GM21381 (cell line): ENCODE measurements at regions not wholly inside any gene's neighbourhood (a gene's known extent, or its start where the extent isn't known, plus 50 kb on each side); places are given as distances from the start of the nearest gene placed in this dataset.

Source experiments
- ATAC-seq: cut with Tn5 transposase; IDR thresholded peaks from one replicate; pipeline ENCODE4 v1.9.1; 2021; ENCODE audit warnings: mild to moderate bottlenecking, moderate library complexity; ENCODE audit not compliant: unreplicated experiment

DNA sequence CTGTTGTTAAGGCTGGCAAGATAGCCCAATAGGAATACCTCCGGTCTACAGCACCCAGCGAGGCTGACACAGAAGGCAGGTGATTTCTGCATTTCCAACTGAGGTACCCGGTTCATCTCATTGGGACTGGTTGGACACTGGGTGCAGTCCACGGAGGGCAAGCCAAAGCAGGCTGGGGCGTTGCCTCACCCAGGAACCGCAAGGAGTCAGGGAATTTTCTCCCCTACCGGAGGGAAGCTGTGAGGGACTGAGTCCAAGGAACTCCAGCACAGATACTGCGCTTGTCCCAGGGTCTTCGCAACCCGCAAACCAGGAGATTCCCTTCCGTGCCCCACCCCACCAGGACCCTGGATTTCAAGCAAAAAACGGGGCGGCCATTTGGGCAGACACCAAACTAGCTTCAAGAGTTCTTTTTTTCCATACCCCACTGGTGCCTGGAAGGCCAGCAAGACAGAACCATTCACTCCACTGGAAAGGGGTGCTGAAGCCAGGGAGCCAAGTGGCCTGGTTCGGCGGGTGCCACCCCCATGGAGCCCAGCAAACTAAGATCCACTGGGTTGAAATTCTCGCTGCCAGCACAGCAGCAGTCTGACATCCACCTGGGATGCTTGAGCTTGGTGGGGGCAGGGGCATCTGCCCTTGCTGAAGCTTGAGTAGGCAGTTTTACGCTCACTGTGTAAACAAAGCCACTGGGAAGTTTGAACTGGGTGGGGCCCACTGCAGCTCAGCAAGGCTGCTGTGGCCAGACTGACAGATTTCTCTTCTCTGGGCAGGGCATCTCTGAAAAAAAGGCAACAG lies 647.2 kb downstream of the BNC2 start:
- no peak for ATAC-seq

GRCh38 chr9:16230731-16231130 lies 639.7 kb downstream of the BNC2 start:
- no peak for ATAC-seq

DNA sequence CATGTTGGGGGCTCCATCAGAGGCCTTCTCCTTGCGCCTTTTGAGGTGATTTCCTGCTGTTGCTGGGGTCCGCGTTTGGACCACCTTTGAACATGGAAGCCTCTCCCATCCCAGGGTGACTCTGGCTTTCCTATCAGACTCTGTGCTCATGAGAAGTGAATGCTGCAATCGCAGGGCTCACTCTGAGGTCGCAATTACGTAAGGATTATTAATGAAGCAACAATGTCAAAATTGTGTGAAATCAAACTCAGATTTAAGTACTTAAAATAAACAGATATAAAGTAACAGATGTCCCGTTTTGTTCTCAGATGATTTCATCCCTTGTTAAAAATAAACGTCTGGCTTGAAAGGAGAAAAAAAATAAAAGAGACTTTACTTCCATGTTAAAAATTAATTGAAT lies 634.2 kb downstream of the BNC2 start:
- ATAC-seq, result no peak

DNA sequence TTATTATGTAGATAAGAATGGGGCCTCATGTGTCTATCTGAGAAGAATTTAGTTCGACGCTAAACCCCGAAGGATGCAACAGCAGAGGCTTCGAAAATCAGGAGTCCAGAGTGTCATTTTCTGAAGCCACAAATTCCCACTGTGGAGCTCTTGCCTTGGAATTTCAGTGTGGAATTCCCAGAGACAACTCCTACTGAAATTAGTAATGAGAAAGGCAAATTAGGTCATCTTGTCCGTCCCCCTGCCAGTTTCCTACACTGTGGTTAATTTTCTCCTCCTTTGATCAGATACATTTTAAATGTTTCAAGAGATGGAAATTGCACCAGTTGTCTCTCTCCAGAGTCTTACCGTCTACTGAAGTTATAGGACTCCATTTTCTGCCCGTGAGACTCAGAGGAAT lies 633.6 kb downstream of the BNC2 start:
- no peak for ATAC-seq

- ATAC-seq, result no peak
These were observed 631.8 kb downstream of the BNC2 start for GRCh38 chr9:16238623-16239138.

- ATAC-seq, result no peak
These were observed 629.2 kb downstream of the BNC2 start for GRCh38 chr9:16241231-16241630.

GRCh38 chr9:16243798-16244197 lies 626.7 kb downstream of the BNC2 start:
- ATAC-seq, result no peak

DNA sequence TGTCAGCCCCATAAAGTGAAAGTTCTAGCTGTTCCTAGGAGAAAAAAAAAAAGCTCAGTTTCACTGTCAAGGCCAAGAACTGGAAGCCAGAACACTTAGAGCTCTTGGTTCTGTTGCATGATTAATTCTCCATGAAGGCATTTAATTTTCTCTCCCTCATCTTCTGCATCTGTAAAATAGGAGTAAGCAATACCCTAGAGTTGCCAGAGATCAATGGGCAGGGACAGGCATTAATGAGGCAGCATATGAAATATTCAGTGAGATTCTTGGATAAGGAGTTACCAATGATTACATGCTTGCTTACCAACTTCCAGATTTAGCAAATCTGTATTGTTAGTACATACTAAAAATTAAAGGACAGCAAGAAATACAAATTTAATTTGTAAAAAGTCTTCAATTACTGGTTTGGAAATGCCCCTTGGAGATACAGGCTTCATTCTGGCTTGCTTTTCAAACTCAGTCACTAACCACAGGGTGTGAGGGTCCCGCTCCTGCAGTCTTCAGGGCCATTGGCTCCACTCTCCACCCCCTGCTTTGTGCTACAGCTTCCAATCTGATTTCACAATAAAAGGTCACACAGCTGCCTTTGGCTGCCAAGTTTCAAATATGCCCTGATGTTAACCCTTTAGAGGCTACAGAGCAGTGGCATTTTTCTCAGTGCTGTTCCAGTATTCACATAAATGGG lies 624.6 kb downstream of the BNC2 start:
- ATAC-seq, result no peak

GRCh38 chr9:16246785-16247184 lies 623.7 kb downstream of the BNC2 start:
- ATAC-seq, result no peak

- ATAC-seq, result no peak
These were observed 623.1 kb downstream of the BNC2 start for GRCh38 chr9:16247188-16247875.

- no peak for ATAC-seq
These were observed 621.6 kb downstream of the BNC2 start for GRCh38 chr9:16248822-16249221.

DNA sequence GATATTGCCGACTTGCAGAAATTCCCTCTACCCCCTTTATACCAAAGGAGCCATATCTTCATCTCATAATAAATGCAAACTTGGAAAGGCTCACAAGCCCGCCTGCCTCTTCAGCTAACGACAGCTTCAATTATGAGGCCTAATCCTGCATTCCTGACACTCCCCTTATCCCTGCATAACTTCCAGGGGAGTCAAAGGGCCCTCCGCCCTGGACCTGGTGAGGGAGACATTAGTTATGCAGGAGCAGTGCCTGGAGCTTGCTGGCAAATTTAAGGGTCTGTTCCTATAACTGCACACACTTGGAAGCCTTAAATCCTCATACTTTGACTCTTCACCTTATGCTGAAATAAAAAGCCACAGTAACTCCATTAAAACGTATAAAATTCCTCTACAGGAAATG lies 617.9 kb downstream of the BNC2 start:
- no peak for ATAC-seq

GRCh38 chr9:16254674-16255073 lies 615.8 kb downstream of the BNC2 start:
- no peak for ATAC-seq

DNA sequence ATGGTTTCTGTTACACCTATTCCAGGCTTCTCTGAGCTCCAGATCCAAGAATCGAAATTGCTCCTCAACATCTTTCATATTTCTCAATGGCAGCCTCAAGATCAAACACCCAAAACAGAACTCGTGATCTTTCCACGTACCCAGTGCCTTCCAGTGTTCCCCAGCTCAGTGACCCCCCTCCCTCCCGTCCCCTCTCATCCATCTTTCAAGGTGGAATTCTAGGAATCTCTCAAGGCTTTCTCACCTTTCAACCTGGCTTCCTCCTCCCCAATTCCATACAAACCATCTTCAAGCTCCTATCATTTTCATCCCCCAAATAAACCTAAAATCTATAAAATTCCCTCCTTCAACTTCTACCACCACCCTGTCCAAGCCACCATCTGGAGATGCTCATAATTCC lies 615.3 kb downstream of the BNC2 start:
- ATAC-seq, result no peak

- ATAC-seq, result no peak
These were observed 612.9 kb downstream of the BNC2 start for GRCh38 chr9:16257604-16258003.

GRCh38 chr9:16258191-16258590 lies 612.3 kb downstream of the BNC2 start:
- ATAC-seq, result no peak

- no peak for ATAC-seq
These were observed 611.8 kb downstream of the BNC2 start for GRCh38 chr9:16258708-16259107.

DNA sequence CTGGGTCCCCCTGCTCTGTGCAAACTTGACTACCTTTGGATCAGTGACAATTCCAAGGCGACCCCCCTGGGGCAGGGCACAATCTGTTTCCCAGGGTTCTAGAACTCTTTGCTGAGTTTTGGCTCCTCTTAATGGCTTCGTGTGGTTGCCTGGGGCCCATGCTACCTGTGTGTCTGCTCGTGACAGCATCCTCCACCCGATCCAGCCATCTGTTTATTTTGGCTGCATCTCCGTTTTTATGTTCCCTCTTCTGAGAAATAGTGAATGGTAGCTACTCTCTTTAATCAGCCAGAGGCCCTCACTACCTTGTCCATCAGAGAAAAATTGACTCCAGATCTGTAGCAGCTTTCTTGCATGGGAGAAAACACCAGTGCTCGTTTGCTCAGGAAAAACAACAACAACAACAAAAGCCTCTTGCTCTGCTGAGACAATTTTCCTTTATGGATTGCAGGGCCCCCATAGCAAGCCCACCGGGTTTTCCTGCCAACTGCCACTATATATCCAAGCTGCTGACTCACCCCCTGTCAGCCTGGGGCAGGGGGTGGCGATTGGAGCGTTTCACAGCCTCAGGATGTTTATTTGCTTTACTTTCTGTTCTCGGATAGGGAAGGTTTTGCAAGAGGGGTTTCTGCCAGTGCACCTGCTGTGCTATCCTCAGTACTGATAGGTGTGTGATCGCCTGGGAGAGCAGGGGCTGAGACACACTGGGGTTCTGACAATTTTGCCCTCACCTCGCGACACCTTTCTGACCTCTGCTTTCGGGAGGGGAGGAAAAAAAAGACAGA lies 607.8 kb downstream of the BNC2 start:
- ATAC-seq, result no peak

DNA sequence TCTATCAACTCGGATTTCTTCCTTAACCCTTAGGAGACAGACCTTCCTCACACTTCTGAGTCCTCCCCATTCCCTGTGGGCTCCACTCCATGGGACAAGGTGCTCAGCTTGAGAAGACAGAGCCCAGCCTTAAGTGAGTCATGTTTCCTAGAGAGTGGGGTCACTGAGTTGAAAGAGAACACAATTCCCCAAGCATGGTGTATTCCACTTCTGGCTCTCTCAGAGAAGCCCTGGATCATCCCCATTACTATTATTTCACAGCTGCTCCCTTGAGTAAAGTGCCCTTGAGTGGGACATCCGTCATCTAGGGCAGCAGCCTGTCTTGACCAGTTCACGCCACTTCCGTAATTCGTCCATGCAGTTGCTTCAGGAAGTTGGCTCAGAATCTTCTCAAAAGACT lies 604.8 kb downstream of the BNC2 start:
- ATAC-seq, result no peak

GRCh38 chr9:16266648-16267276 lies 603.7 kb downstream of the BNC2 start:
- no peak for ATAC-seq
